ENCODE measurements at regions not wholly inside any gene's neighbourhood (a gene's known extent, or its start where the extent isn't known, plus 50 kb on each side); places are given as distances from the start of the nearest gene placed in this dataset.

DNA sequence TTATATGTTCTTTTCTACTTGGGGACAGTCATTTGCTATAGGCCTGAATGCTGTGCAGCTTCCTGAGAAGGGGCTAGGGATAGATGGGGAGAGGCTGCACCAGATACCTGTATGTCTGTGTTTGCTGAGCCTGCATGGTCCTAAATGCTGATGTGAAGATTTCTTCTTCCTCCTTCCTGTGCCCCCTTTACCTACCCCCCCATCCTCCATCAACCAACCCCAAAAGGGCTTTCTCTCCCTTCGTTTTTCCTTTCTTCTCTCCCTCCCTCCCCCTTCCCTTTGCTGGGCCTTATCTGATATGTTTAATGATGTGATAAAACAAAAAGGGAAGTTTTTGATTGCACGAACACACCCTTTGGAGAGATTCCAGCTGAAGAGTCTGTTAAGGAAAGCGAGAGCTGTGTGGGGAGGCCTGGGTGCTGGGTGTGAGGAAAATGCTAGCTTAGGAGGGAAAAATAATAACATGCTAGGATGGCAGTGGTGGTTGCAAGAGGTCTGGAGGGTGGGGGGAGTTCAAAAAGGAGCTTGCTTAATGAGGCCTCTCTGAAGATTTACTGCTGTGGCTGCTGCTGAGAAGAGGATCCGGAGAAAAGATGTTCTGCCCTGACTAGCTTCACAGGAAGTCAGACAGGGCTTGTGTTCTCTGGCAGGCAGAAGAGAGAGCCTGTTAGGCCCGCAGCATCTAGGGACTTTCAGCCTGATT, 101.8 kb downstream of the SAMD9 start:
- DNase-seq (ENCODE audit: low read depth), result no peak

DNA sequence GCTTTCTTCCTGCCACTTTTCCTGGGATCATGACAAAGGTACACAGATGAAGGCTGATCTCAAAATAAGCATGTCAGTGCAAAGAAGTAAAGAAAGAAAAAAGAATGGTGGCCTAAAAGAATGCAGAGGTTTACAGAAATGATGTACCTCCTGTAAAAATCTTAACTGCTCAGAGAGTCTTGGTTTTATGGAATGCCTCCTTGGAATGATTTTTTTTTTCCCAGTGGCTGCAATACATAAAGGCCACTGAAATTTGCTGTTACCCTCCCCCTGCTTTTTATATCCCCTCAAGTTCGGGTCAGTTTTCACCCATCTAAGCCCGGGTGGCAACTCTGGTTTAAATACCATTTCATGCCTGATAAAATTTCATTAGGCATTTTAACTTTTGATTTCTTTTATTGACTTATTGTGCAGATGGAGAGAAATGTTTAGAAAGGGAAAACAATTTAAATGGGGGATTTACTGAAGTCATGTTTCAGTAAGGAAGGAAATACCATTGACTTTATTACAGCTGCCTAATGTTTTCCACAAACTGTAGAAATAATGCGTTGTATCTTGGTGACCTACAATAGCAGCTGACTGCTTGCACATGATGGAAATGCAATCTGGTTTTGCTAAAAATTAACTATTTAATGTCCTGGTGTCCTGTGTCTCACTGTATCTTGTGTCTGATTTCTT, 102.5 kb downstream of the SAMD9 start:
- peak; percentile 12 for DNase-seq (ENCODE audit: low read depth)

DNA sequence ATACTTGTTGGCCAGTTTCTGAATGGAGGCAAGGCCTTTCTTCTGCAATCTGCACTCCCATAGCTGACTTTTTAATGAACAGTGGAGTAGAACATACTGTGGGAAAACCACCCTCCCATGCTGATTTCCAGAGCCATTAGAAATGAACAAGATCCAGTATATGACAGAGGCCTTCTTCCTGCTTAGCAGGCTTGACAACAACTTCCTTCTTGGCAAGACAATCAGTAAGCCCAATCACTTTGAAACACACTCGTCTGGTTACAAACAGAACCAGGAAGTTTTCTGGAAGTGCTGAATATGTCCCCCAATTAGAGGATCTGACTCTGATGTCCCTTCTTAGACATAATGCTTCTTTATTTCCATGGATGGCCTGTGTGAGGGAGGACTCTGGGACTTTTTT, 103.4 kb downstream of the SAMD9 start:
- DNase-seq (ENCODE audit: low read depth), result no peak

DNA sequence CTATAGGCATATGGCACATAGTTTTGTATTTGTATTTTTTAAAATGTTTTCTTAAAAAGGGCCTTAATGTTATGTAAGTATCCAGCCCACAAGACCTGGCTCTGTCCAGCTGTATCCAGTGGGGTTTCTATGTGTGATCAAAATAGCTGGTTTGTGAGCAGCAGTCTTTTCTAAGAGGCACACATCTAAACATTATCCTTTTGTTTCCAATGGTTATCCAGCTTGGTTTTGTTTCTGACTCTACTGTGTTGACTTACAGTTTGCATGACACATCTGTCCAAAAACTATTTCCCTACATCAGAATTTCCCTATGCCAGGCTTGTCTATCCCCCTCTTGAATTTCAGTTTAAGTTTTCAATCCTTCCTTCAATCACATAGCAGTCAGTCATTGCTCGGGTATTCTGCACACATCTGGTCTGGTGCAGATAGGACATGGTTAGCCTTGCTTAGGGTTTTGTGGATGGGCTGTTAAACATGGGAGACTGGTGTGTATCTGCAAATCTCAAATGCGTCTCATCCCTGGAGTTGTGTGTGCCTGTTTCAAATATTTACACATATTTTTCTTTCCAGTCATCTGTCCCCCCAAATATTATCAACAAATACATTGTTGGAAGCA, 104.2 kb downstream of the SAMD9 start:
- no peak for DNase-seq (ENCODE audit: low read depth)

DNA sequence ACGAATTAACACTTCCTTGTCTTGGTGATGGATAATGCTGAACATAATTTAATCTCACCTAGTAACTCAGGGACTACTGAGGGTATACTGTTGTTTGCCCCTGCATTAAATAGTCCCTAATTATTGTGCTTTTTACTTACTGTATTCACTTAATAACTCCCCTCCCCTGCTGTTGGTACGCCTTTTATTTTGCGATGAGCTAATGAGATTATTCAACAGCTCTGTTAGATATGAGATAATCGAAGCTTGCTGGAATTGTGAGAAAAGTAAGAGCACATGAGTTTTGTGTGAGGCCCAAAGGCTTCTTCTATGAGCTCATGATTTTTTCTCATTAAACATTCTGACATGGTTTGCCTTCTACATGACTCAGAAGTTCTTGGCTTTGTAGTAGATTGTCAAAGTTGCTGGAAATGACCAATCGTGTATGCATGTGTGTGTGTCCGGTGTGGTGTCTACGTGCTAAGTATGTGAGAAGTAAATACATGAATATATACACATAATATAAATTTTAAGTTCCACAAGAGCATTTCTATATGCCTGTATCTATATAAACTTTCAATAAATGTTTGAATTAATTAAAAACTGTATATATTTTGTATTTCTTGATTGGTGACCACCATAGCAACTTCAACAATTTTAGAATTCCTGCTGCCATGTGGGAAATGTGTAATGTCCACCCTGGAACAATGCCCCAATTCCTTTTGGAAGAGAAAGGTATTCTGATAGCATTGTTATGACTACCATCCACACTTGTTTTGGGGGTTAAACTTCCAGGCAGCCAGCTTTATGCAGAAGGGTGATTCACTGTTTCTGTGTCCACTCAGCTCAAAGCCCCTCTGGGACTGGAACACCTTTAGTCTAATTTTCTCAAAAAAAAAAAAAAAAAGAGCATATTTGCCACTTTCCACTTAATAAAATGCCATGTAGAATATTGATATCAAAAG, 106.2 kb downstream of the SAMD9 start:
- peak; percentile 87 for DNase-seq (ENCODE audit: low read depth)

DNA sequence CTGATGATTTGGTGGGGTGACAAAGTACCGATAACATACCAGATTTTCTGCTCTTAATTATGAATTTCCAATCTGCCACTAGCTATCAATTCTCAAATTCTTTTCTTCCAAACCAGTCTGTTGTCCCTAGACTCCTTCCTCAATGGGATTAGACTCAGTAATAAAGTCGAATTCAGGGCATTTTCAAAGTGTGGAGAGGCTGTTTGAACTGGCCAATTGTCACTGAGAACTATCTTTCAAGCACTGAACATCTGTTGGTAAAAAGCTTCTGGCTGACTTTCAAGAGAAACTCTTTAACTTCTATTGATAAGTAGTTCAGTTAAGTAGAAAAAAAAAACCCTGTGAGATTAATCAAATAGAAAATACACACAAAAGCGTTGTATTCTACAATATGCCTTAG, 108.9 kb downstream of the SAMD9 start:
- DNase-seq (ENCODE audit: low read depth), result no peak

DNA sequence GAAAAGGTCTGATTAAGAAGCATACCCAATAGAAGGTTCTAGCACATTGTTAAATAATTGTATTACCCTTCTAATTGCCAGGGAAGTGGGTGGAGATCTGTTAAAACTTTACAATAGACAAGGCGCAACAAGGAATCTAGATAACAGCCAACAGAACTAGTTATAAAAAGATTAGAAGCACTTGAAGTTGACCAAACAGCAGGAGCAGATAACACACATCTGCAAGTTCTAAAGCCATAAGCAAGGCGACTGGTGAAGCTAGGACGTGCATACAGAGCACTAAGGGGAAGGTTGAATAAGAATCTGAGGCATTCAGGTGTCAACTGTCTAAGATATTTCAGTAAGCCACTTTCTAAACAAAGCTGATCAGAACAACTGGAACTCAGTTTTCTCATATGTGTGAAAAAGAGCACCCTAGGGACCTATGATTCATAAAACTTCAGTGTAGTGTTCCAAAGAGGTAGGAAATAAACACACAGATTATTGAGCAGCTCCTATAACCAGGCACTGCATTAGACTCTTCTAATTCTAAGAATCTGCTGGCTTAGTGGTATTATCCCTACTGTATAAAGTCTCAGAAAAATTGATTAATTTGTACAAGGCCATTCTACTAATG, 111.2 kb downstream of the SAMD9 start:
- DNase-seq (ENCODE audit: low read depth), result no peak

DNA sequence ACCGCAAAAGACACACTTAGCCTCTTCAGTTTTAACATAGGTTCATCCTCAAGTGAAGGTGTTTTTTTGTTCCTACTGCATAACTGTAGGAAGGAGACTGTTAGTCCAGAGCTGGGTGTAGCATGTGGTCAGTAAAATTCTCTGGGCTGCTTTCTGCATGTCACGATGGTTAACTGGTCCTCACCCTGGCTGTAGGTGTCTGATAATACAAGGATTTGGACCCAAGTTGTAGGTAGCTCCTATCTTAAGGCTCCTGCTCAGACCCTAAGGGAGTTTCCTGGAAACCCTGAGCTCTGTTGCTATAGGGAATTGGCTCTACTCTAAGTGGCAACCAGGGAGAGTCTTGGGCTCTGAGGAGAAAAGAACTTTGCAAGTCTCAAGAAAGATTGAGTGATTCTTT, 112.9 kb downstream of the SAMD9 start:
- DNase-seq (ENCODE audit: low read depth), result no peak

DNA sequence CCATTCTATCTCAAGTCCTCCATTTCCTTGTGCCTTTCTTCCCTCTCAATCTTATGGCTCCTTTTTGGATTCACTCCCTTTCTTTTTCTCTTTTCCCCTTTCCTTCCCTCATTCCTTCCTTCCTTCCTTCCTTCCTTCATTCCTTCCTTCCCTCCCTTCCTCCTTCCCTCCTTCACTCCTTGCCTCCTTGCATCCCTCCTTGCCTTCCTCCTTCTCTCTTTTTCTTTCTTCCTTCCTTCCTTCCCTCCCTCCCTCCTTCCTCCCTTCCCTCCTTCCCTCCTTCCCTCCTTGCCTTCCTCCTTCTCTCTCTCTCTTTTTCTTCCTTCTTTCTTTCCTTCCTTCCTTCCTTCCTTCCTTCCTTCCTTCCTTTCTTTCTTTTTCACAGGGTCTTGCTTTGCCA, 120.1 kb downstream of the SAMD9 start:
- DNase-seq (ENCODE audit: low read depth), result no peak

DNA sequence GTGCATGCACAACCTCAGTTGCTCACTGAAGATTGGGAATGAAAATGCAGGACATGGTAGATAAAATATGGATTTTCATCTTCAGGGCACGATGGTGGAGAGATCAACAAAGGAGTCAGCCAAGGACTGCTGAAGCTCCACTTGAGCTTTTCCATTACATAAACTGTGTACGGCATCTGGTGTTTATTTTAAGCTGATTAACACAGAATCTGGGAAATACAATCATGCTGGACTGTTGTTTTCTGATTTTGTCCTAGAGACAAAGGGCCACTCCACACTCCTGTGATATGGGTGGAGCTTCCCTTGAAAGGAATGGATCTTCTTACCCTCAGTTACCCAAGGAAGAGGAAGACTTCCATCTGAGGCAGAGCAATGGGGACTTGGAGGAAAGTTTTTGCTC, 120.6 kb downstream of the SAMD9 start:
- no peak for DNase-seq (ENCODE audit: low read depth)

DNA sequence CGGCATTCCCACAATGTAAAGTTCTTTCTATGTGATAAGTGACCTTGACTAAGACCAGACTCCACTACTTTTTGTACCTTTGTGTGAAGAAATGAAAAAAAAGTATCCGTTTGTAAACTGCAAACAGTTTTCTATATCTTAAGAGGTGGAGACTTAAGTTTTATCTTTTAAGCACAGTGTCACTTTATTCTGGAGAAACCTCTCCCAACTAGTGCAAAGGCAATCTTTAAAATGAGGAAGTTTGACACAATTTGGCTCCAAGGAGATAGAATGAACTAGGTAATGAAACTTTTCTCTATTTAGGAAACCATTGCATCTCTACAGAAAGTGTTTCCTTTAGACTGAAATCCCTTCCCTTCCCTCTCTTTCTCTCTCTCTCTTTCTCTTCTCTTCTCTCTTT, 122.9 kb downstream of the SAMD9 start:
- DNase-seq (ENCODE audit: low read depth), result no peak

DNA sequence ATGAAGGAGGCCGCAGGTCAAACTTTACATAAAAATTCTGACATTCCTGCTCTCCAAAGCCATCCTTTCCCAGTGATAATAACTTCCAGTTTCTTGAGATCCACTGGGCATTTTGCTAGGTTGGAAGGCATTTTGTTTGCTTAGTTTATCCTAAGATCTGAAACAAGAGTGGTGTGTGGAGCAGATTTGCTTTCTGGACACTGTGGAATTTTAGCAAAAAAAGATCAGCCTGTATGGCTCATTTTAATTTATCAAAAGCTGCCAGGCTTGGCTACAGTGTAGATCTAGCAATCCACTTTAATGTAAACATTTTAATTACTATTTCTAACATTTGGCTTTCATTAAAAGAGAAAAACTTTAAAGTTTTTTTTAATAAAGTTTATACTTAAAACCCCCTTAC, 124.8 kb downstream of the SAMD9 start:
- no peak for DNase-seq (ENCODE audit: low read depth)

DNA sequence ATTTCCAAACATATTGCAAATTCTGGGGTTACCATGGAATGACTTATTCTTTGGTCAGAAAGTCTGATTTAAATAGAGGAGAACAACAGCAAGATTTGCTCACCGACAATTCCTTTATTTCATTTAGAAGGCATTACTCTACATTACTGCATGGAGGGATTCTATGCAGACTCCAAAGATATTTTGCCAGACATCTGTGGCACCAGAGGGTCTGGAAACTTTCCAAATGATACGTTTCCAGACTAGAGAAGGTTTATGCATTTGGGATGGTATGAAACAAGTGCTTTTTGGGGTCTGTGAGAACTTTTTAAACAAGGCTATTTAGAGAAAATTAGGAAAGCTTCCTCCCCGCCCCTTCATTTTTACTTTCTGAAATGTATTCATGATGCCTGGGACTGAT, 125.3 kb downstream of the SAMD9 start:
- DNase-seq (ENCODE audit: low read depth), result no peak

DNA sequence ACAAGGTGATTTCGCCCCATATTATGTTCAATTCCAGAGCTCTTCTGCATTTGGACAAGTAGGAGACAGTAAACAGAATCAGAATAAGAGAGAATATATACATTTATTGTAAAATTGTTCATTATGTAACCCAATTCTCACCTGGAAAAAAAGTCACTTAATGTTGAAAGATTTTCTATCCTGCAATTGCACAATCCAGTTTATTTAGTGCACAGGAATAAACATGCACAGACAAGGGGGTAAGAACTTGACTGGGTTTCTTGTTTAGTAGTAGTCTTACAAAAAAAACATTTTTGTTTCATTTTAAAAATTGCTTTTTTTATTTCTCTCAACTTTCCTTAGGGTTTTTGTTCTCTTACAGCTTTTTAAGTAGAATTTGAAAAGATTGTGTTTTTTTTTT, 126.6 kb downstream of the SAMD9 start:
- no peak for DNase-seq (ENCODE audit: low read depth)

DNA sequence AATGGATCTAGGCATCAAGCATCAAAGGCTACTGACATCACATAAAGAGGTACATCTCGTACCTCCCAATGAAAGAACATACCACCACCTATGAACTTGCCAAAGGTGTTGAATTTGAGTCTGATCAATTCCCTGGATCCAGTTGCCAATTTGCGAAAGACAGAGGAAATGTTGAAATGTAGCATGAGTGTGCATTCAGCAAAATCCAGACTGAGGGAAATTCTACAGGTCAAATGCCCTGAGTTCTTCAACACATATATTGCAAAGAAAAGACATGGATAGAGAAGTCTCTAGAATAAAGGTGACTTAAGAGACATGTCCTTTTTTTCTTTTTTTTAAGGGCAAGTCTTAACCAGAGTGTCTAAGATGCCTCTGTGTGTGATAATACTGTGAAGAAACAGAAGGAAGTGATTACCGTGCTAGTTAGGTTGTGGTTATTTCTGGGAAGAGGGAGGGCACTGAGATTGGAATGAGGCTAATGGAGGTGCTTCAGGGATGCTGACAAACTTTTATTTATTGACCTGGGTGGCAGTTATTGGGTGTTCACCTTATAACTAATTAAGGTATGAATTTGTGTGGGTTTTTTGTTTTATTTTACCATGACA, 128.7 kb downstream of the SAMD9 start:
- DNase-seq (ENCODE audit: low read depth), result no peak

DNA sequence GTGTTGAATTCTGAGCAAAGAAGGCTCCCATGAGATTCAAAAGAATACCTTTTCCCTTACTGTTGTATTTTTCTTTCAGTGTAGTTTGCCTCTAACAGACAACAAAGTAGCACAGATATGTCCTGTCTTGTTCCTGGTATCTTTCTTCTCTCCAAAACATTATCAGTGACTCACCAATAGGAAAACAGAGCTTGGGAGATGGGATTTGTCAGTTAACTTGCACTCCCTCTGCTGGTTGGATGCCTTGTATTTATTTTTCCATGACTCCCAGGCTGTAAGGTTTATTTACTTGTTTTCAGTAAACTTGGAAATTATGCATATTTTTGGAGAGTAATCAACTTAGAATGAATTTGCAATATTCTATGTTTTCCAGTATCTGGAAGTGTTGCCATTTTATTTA, 129.7 kb downstream of the SAMD9 start:
- DNase-seq (ENCODE audit: low read depth), result peak; percentile 23

DNA sequence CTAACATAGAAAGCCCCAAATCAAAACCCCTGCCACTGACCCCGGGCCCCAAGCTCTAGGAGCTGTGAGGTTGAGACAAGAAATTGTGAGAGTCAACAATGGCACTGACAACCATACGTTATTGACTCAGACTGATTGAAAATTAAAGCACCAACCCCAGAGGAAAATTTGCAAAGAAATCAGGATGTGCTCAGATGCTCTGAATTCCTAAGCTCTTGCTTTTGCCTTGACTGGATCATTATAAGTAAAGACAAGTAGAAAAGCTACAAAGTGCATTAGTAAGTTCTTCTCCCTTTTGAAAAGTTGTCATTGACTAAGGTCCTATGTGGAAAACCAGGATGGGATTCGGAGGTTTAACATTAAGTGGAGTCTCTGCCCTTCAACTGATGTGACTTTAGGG, 130.2 kb downstream of the SAMD9 start:
- no peak for DNase-seq (ENCODE audit: low read depth)

DNA sequence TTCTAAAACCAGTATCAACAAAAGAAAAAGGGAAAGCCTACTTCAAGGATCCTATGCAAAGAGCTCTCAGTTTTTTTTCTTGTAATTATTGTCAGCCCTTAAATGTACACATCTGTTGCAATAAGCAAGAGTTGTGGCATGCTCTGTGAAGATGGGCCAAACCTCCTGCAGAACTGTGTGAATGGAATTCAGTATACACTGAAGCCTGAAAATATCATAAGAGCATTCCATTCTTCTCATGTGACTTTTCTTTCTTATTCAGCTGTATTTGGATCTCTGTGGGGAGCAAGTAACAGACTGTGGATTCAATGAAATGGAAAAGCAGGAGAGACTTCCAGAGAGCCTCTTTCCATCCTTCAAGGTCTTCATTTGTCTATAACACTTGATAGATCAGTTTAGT, 130.7 kb downstream of the SAMD9 start:
- DNase-seq (ENCODE audit: low read depth), result no peak

DNA sequence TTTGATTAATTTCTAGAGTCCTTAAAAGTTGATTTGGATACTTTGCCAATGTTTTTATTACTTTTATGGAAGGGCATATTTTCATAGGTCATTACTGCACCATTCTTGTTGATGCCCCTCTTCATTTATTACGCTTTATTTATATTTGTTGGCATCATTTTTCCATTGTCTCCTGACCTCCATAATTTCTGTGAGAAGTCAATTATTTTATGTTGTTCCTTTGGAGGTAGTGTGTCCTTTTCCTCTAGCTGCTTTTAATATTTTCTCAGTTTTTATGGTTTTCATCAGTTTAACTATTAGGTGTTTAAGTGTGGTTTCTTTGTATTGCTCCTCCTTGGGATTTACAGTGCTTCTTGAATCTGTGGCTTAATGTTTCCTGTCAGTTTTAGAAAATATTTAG, 134.9 kb downstream of the SAMD9 start:
- DNase-seq (ENCODE audit: low read depth), result no peak

DNA sequence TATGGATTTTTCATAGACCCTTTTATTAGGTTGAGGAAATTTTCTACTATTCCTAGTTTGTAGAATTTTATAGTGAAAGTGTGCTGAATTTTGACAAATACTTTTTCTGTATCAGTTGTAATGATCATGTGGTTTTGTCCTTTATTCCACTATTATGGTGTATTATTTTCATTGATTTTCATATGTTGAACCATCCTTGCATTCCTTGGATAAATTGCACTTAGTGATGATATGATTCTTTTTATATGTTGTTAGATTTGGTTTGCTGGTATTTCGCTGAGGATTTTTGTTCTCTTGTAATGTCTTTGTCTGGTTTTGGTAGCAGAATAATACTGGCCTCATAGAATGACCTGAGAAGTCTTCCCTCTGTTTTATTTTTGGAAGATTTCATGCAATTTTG, 140.6 kb upstream of the CDK6 start:
- no peak for DNase-seq (ENCODE audit: low read depth)

DNA sequence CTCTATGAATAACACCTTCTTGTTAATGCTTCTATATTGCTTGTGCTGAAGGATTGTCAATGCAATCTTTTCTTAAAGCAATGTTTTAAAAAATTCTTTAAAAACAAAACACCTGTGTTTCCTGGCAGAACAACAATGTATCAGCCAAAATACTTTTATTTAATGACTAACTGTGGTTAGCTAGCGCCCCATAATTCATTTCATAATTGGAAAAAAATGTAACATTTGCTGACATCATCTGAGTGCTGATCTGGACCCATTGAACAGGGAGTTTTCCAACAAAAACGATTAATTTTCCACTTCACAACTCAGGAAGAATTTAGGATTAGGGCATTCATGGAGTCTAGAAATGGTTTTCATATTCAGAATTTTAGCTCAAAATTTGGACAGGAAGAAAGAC, 137.6 kb upstream of the CDK6 start:
- DNase-seq (ENCODE audit: low read depth), result no peak

DNA sequence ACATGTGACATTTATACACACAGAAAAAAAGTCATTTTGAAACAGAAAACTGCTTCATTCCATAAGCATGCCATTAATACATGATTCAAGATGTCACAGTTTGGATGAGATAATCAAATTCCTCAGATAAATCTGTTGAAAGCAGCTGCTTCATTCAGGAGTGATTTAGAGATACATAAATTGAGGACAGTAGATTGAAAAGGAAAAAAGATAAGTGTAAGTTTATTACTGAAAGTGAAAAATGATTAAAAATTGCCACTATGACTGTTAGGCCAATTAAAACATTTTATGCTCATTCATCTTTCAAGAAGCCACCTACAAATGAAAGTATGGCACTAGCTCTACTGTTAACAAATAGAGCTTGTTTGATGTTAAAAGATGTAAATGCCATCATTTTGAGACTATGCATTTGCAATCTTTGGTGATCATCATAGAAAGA, 136.9 kb upstream of the CDK6 start:
- no peak for DNase-seq (ENCODE audit: low read depth)
